Endothelial cell of umbilical vein (primary cell): ENCODE measurements at regions not wholly inside any gene's neighbourhood (a gene's known extent, or its start where the extent isn't known, plus 50 kb on each side); places are given as distances from the start of the nearest gene placed in this dataset.

Experiments
- BruUV-seq: library from RNA; stranded (reverse); fragments of 400-500 nt; replicated peaks from 2 replicates; lab custom pipeline; 2021; lab: Mats Ljungman, UMichigan
- CTCF ChIA-PET: fragments of 300-600, 350-600 bp; sonication (Branson Sonifier 250); formaldehyde crosslinking; loops from one replicate; lab custom pipeline; 2021; ENCODE audit warnings: antibody characterized with exemption, inconsistent platforms; lab: Charles Lee
- POLR2A ChIA-PET: fragments of 300-600, 350-600 bp; sonication (Branson Sonifier 250); formaldehyde crosslinking; loops from one replicate; lab custom pipeline; 2021; ENCODE audit warnings: antibody characterized with exemption, inconsistent platforms; lab: Charles Lee
- DNase-seq: peaks from one replicate; pipeline ENCODE4 v3.0.0-alpha.2; 2011; ENCODE audit warnings: low read depth, low spot score
- FAIRE-seq: peaks from 2 replicates; lab custom pipeline; 2011; peaks lifted over from hg19 to GRCh38; lab: Jason Lieb, UNC
- H2AFZ ChIP-seq: 2 replicates; pipeline ENCODE4 v1.6.0; 2012; ENCODE audit warnings: low read depth, low read length, control low read depth, inconsistent platforms
- H3K27ac ChIP-seq: 2 replicates; pipeline ENCODE4 v1.5.1; 2011; ENCODE audit warnings: low read depth, mild to moderate bottlenecking, control low read depth, low read length, moderate library complexity; ENCODE audit not compliant: insufficient read depth
- H3K27me3 ChIP-seq, 2 experiments: 2 replicates each; pipeline versions ENCODE4 v1.6.0 to v1.6.1; 2011; ENCODE audit warnings: low read length in 2 of 2, mixed read lengths in 1 of 2; ENCODE audit not compliant: control insufficient read depth in 2 of 2, insufficient read depth in 2 of 2
- H3K36me3 ChIP-seq, 2 experiments: 2 replicates in 1 of 2; 3 replicates in 1 of 2; pipeline ENCODE4 v1.5.1; 2011; ENCODE audit warnings: low read length in 2 of 2, mild to moderate bottlenecking in 1 of 2, moderate library complexity in 1 of 2; ENCODE audit not compliant: control insufficient read depth in 2 of 2, insufficient read depth in 2 of 2; ENCODE audit errors: extremely low read depth in 1 of 2
- H3K4me1 ChIP-seq: 3 replicates; pipeline ENCODE4 v1.5.1; 2011; ENCODE audit warnings: mild to moderate bottlenecking, low read length; ENCODE audit not compliant: control insufficient read depth, insufficient read depth; ENCODE audit errors: extremely low read depth
- H3K4me2 ChIP-seq: 2 replicates; pipeline ENCODE4 v1.6.1; 2011; ENCODE audit warnings: low read length, control low read depth, mixed read lengths; ENCODE audit not compliant: insufficient read depth
- H3K4me3 ChIP-seq, 3 experiments: fragments of 200-600 bp in 1 of 3; sonication (generic), shearing (Covaris generic) in 1 of 3; replicated peaks in 1 of 3; 2 replicates each; pipeline ENCODE4 v1.5.1; 2011 to 2016; ENCODE audit warnings: control low read depth in 3 of 3, low read length in 3 of 3, mild to moderate bottlenecking in 2 of 3, inconsistent platforms in 1 of 3, low read depth in 1 of 3, moderate library complexity in 1 of 3; ENCODE audit not compliant: insufficient read depth in 1 of 3
- H3K79me2 ChIP-seq: 2 replicates; pipeline ENCODE4 v1.6.0; 2012; ENCODE audit warnings: low read length, inconsistent platforms; ENCODE audit not compliant: control insufficient read depth, insufficient read depth
- H3K9ac ChIP-seq: replicated peaks from 2 replicates; pipeline ENCODE3; 2011; ENCODE audit warnings: low read length, control low read depth; ENCODE audit not compliant: insufficient read depth; ENCODE audit errors: extremely low read depth
- H3K9me1 ChIP-seq: replicated peaks from 3 replicates; pipeline ENCODE4 v1.6.0; 2011; ENCODE audit warnings: mild to moderate bottlenecking, low read length; ENCODE audit not compliant: control insufficient read depth, insufficient read depth; ENCODE audit errors: extremely low read depth
- H3K9me3 ChIP-seq: replicated peaks from 2 replicates; pipeline ENCODE4 v1.5.1; 2012; ENCODE audit warnings: low read length, inconsistent platforms; ENCODE audit not compliant: control insufficient read depth, insufficient read depth
- H4K20me1 ChIP-seq: replicated peaks from 2 replicates; pipeline ENCODE3; 2011; ENCODE audit warnings: mild to moderate bottlenecking, low read length; ENCODE audit not compliant: control insufficient read depth, insufficient read depth; ENCODE audit errors: extremely low read depth
- EZH2 ChIP-seq: IDR thresholded peaks from 2 replicates; pipeline ENCODE4 v1.6.1; 2012; ENCODE audit warnings: borderline replicate concordance, low read depth, mild to moderate bottlenecking, moderate library complexity, low read length, inconsistent platforms; ENCODE audit not compliant: severe bottlenecking
- FOS ChIP-seq: IDR thresholded peaks from 2 replicates; pipeline ENCODE4 v1.6.1; 2011; ENCODE audit warnings: mild to moderate bottlenecking, low read length, moderate library complexity, borderline replicate concordance; ENCODE audit not compliant: insufficient read depth
- GATA2 ChIP-seq: IDR thresholded peaks from 2 replicates; pipeline ENCODE4 v1.7.0; 2011; ENCODE audit warnings: low read depth, mild to moderate bottlenecking, moderate library complexity, mixed read lengths, low read length; ENCODE audit not compliant: insufficient read length, insufficient read depth
- JUN ChIP-seq: IDR thresholded peaks from 2 replicates; pipeline ENCODE4 v1.6.1; 2011; ENCODE audit warnings: borderline replicate concordance, low read depth; ENCODE audit not compliant: insufficient read length, insufficient read depth
- MYC ChIP-seq: IDR thresholded peaks from one replicate; pipeline ENCODE4 v1.6.1; 2011; ENCODE audit warnings: mild to moderate bottlenecking, low read depth, low read length
- POLR2A ChIP-seq: IDR thresholded peaks from 2 replicates; pipeline ENCODE4 v1.6.1; 2012; ENCODE audit warnings: low read depth, mild to moderate bottlenecking, control low read depth, low read length
- POLR2AphosphoS5 ChIP-seq: IDR thresholded peaks from 2 replicates; pipeline ENCODE4 v1.6.1; 2012; ENCODE audit warnings: low read depth, mild to moderate bottlenecking, control low read depth, low read length, moderate library complexity; ENCODE audit not compliant: insufficient read depth
- dilution Hi-C: fragments of 300-500 bp; cut with MboI; formaldehyde crosslinking; loops from one replicate; pipeline ENCODE4 v1.15.0; 2019; ENCODE audit warnings: low sequenced_read_pairs; ENCODE audit not compliant: extremely low pct_ligation_motif_present
- intact Hi-C: fragments of 100-400 bp; cut with micrococcal nuclease; formaldehyde crosslinking; loops from one replicate; pipeline ENCODE4 v1.10.0; 2022
- TF ChIP-seq, protein P1 (sequence below): IDR thresholded peaks from 2 replicates; pipeline ENCODE4 v1.6.1; 2011; ENCODE audit not compliant: insufficient read depth, insufficient read length
- TF ChIP-seq, protein P2 (sequence below), 2 donors: IDR thresholded peaks; 1 replicate in 1 of 2; 2 replicates in 1 of 2; pipeline ENCODE4 v1.5.1; 2011; ENCODE audit warnings: low read length in 2 of 2, mild to moderate bottlenecking in 2 of 2, moderate library complexity in 2 of 2, control low read depth in 1 of 2, inconsistent platforms in 1 of 2, low read depth in 1 of 2; ENCODE audit not compliant: insufficient read depth in 1 of 2; ENCODE audit errors: extremely low read depth in 1 of 2

DNA sequence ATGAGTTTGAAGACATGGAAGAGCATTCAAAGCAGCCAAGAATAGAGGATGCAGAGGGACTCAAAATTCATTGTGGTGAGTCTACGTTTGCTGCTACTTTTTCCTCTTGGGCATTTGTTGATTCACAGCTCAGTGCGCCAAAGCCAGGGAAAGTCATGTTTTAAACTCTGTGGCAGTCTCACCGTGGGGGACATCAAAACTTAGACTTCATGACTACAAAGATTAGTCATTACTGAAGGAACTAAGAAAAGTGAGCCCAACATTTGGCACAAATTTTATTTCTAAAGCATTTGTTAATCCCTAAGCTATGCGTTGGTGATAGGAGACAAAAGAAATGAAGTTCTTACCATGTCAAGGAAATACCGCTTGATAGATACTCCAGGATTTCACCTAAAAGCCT is 73.7 kb upstream of the MTAP start:
- Histone ChIP-seq H3K27me3 (peaks cover 2 to 18% of the 10 kb centered on the region in 2 experiments), H2AFZ (no peak overlapping the region), H3K9me1 (no peaks in the 10 kb centered on the region), H3K4me2 (no peak overlapping the region), H3K9ac (no peak overlapping the region), H3K36me3 (no peaks in the 10 kb centered on the region), H3K27ac (no peak overlapping the region), H3K9me3 (no peaks in the 10 kb centered on the region), H3K4me3 (no peak overlapping the region), H4K20me1 (no peaks in the 10 kb centered on the region), H3K4me1 (no peaks in the 10 kb centered on the region), H3K79me2 (no peaks in the 10 kb centered on the region)
- ChIA-PET POLR2A (no interaction called here), CTCF (interaction anchor here (0.6 to 1.2 kb wide), 2 partner anchors 9 to 21 kb away, joined by 3 read pairs; no protein-coding TSS in a partner anchor)
- intact Hi-C loops (no loop called here), dilution Hi-C loops (no loop called here)
- TF ChIP-seq FOS = no peak
- TF ChIP-seq JUN = no peak
- TF ChIP-seq, protein P1, sequence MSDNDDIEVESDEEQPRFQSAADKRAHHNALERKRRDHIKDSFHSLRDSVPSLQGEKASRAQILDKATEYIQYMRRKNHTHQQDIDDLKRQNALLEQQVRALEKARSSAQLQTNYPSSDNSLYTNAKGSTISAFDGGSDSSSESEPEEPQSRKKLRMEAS = no peak
- TF ChIP-seq MYC = no peak
- TF ChIP-seq GATA2 = no peak
- no peak for TF ChIP-seq POLR2A
- TF ChIP-seq EZH2 = no peak
- TF ChIP-seq, protein P2, sequence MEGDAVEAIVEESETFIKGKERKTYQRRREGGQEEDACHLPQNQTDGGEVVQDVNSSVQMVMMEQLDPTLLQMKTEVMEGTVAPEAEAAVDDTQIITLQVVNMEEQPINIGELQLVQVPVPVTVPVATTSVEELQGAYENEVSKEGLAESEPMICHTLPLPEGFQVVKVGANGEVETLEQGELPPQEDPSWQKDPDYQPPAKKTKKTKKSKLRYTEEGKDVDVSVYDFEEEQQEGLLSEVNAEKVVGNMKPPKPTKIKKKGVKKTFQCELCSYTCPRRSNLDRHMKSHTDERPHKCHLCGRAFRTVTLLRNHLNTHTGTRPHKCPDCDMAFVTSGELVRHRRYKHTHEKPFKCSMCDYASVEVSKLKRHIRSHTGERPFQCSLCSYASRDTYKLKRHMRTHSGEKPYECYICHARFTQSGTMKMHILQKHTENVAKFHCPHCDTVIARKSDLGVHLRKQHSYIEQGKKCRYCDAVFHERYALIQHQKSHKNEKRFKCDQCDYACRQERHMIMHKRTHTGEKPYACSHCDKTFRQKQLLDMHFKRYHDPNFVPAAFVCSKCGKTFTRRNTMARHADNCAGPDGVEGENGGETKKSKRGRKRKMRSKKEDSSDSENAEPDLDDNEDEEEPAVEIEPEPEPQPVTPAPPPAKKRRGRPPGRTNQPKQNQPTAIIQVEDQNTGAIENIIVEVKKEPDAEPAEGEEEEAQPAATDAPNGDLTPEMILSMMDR (IDR thresholded peaks at IDR 0.05; ENCODE audit: extremely low read depth in 1 of 2, insufficient read depth in 1 of 2, low read depth in 1 of 2, low read length in 2 of 2) = no peak
- TF ChIP-seq POLR2AphosphoS5 = no peak
- no peak for DNase-seq
- no peak for FAIRE-seq
- no TSS peak for BruUV-seq
